ENCODE measurements at regions not wholly inside any gene's neighbourhood (a gene's known extent, or its start where the extent isn't known, plus 50 kb on each side); places are given as distances from the start of the nearest gene placed in this dataset.
"Not testable (repeated sequence)": the region's sequence is repeated elsewhere in the genome, so short reads cannot be mapped to it uniquely, and the experiment has no call there.

GRCh38 chr12:17875230-17875629 is 214.8 kb downstream of the RERGL start:
- no peaks in the 10 kb centered on the region for H3K36me3 Mint-ChIP-seq (ENCODE audit: low read depth)
- peaks cover 13% of the 10 kb centered on the region for H3K9me3 Mint-ChIP-seq (ENCODE audit: low read depth)
- no peaks in the 10 kb centered on the region for H3K4me1 Mint-ChIP-seq (ENCODE audit: low read depth)
- no peak for TF ChIP-seq CTCF (IDR thresholded peaks at IDR 0.05)
- no peak overlapping the region for H3K4me3 Mint-ChIP-seq (ENCODE audit: unreplicated experiment)
- H3K27me3 Mint-ChIP-seq (ENCODE audit: low read depth): peaks cover 1% of the 10 kb centered on the region
- H3K27ac Mint-ChIP-seq (ENCODE audit: unreplicated experiment): no peak overlapping the region
- no peak for DNase-seq (ENCODE audit: low spot score)

- TF ChIP-seq CTCF (IDR thresholded peaks at IDR 0.05): no peak
- no peak overlapping the region for H3K27ac Mint-ChIP-seq (ENCODE audit: unreplicated experiment)
- H3K36me3 Mint-ChIP-seq (ENCODE audit: low read depth): no peaks in the 10 kb centered on the region
- peaks cover 21% of the 10 kb centered on the region for H3K9me3 Mint-ChIP-seq (ENCODE audit: low read depth)
- H3K4me1 Mint-ChIP-seq (ENCODE audit: low read depth): no peaks in the 10 kb centered on the region
- H3K27me3 Mint-ChIP-seq (ENCODE audit: low read depth): no peaks in the 10 kb centered on the region
- no peak for DNase-seq (ENCODE audit: low spot score)
- H3K4me3 Mint-ChIP-seq (ENCODE audit: unreplicated experiment): no peak overlapping the region
Measured at GRCh38 chr12:17866802-17867201, 223.2 kb downstream of the RERGL start.

- not testable (repeated sequence) for H3K4me3 Mint-ChIP-seq (ENCODE audit: unreplicated experiment); DNase-seq (ENCODE audit: low spot score); H3K4me1 Mint-ChIP-seq (ENCODE audit: low read depth); H3K36me3 Mint-ChIP-seq (ENCODE audit: low read depth); H3K27ac Mint-ChIP-seq (ENCODE audit: unreplicated experiment); H3K27me3 Mint-ChIP-seq (ENCODE audit: low read depth)
- H3K9me3 Mint-ChIP-seq (ENCODE audit: low read depth): peaks cover 12% of the 10 kb centered on the region
Measured at GRCh38 chr12:17855548-17855947, 234.4 kb downstream of the RERGL start.

GRCh38 chr12:17853054-17853453 is 236.9 kb downstream of the RERGL start:
- Mint-ChIP-seq H3K27ac (ENCODE audit: unreplicated experiment) (no peak overlapping the region), H3K4me1 (ENCODE audit: low read depth) (no peaks in the 10 kb centered on the region), H3K27me3 (ENCODE audit: low read depth) (peaks cover 4% of the 10 kb centered on the region), H3K9me3 (ENCODE audit: low read depth) (peaks cover 12% of the 10 kb centered on the region), H3K36me3 (ENCODE audit: low read depth) (no peaks in the 10 kb centered on the region), H3K4me3 (ENCODE audit: unreplicated experiment) (no peak overlapping the region)
- no peak for DNase-seq (ENCODE audit: low spot score)
- no peak for TF ChIP-seq CTCF (IDR thresholded peaks at IDR 0.05)

GRCh38 chr12:17841496-17841895 is 248.5 kb downstream of the RERGL start:
- no peaks in the 10 kb centered on the region for H3K9me3 Mint-ChIP-seq (ENCODE audit: low read depth)
- no peak overlapping the region for H3K27ac Mint-ChIP-seq (ENCODE audit: unreplicated experiment)
- no peak overlapping the region for H3K4me3 Mint-ChIP-seq (ENCODE audit: unreplicated experiment)
- no peaks in the 10 kb centered on the region for H3K36me3 Mint-ChIP-seq (ENCODE audit: low read depth)
- TF ChIP-seq CTCF (IDR thresholded peaks at IDR 0.05): no peak
- no peak for DNase-seq (ENCODE audit: low spot score)
- H3K27me3 Mint-ChIP-seq (ENCODE audit: low read depth): peaks cover 4% of the 10 kb centered on the region
- H3K4me1 Mint-ChIP-seq (ENCODE audit: low read depth): no peaks in the 10 kb centered on the region

GRCh38 chr12:17829813-17830212 is 260.2 kb downstream of the RERGL start:
- no peaks in the 10 kb centered on the region for H3K4me1 Mint-ChIP-seq (ENCODE audit: low read depth)
- no peaks in the 10 kb centered on the region for H3K36me3 Mint-ChIP-seq (ENCODE audit: low read depth)
- H3K27ac Mint-ChIP-seq (ENCODE audit: unreplicated experiment): no peak overlapping the region
- no peak for DNase-seq (ENCODE audit: low spot score)
- H3K9me3 Mint-ChIP-seq (ENCODE audit: low read depth): no peaks in the 10 kb centered on the region
- TF ChIP-seq CTCF (IDR thresholded peaks at IDR 0.05): no peak
- H3K27me3 Mint-ChIP-seq (ENCODE audit: low read depth): no peaks in the 10 kb centered on the region
- no peak overlapping the region for H3K4me3 Mint-ChIP-seq (ENCODE audit: unreplicated experiment)
